Activated CD8-positive, alpha-beta T cell treated with anti-CD3 and anti-CD28 coated beads for 36 hours (primary cell): ENCODE measurements at regions not wholly inside any gene's neighbourhood (a gene's known extent, or its start where the extent isn't known, plus 50 kb on each side); places are given as distances from the start of the nearest gene placed in this dataset.

Source experiments
- ATAC-seq: fragments of 200-7000 bp; cut with Tn5 transposase; one replicate; pipeline ENCODE4 v1.10.0; 2021; ENCODE audit warnings: mild to moderate bottlenecking, moderate library complexity
- CTCF ChIA-PET: fragments of 350-600 bp; sonication (Branson Sonifier 250); formaldehyde crosslinking; loops from one replicate; lab custom pipeline; 2021; ENCODE audit warnings: antibody characterized with exemption; lab: Charles Lee
- POLR2A ChIA-PET: fragments of 350-600 bp; sonication (Branson Sonifier 250); formaldehyde crosslinking; loops from one replicate; lab custom pipeline; 2021; ENCODE audit warnings: antibody characterized with exemption; lab: Charles Lee
- DNase-seq: peaks from one replicate; pipeline ENCODE4 v3.0.0-alpha.2; 2020
- H3K27ac Mint-ChIP-seq: one replicate; pipeline ENCODE4 v1.8.0; 2021; ENCODE audit warnings: mild to moderate bottlenecking, mixed read lengths
- H3K27me3 Mint-ChIP-seq: one replicate; pipeline ENCODE4 v1.8.0; 2021; ENCODE audit warnings: mixed read lengths
- H3K36me3 Mint-ChIP-seq: one replicate; pipeline ENCODE4 v1.8.0; 2021; ENCODE audit warnings: low read depth, mixed read lengths
- H3K4me1 Mint-ChIP-seq: one replicate; pipeline ENCODE4 v1.8.0; 2021; ENCODE audit warnings: low read depth, mixed read lengths
- H3K4me3 Mint-ChIP-seq: one replicate; pipeline ENCODE4 v1.8.0; 2021; ENCODE audit warnings: mild to moderate bottlenecking, moderate library complexity, mixed read lengths
- H3K9me3 Mint-ChIP-seq: one replicate; pipeline ENCODE4 v1.8.0; 2021; ENCODE audit warnings: mixed read lengths
- intact Hi-C: fragments of 100-400 bp; cut with micrococcal nuclease; formaldehyde crosslinking; loops from one replicate; pipeline ENCODE4 v1.10.0; 2022
- TF ChIP-seq, protein P1 (sequence below): fragments of 200-600 bp; IDR thresholded peaks from one replicate; pipeline ENCODE4 v1.8.0; 2022; ENCODE audit warnings: antibody characterized with exemption, mild to moderate bottlenecking

- H3K4me1 Mint-ChIP-seq = no peaks in the 10 kb centered on the region
- CTCF ChIA-PET = no interaction called here
- DNase-seq = no peak
- H3K27me3 Mint-ChIP-seq = no peaks in the 10 kb centered on the region
- no peaks in the 10 kb centered on the region for H3K36me3 Mint-ChIP-seq
- ATAC-seq = no peak
- peaks cover 5% of the 10 kb centered on the region for H3K9me3 Mint-ChIP-seq
- TF ChIP-seq, protein P1, sequence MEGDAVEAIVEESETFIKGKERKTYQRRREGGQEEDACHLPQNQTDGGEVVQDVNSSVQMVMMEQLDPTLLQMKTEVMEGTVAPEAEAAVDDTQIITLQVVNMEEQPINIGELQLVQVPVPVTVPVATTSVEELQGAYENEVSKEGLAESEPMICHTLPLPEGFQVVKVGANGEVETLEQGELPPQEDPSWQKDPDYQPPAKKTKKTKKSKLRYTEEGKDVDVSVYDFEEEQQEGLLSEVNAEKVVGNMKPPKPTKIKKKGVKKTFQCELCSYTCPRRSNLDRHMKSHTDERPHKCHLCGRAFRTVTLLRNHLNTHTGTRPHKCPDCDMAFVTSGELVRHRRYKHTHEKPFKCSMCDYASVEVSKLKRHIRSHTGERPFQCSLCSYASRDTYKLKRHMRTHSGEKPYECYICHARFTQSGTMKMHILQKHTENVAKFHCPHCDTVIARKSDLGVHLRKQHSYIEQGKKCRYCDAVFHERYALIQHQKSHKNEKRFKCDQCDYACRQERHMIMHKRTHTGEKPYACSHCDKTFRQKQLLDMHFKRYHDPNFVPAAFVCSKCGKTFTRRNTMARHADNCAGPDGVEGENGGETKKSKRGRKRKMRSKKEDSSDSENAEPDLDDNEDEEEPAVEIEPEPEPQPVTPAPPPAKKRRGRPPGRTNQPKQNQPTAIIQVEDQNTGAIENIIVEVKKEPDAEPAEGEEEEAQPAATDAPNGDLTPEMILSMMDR = no peak
- no peak overlapping the region for H3K27ac Mint-ChIP-seq
- intact Hi-C loops = no loop called here
- no peak overlapping the region for H3K4me3 Mint-ChIP-seq
- POLR2A ChIA-PET = no interaction called here
These were observed 465.7 kb downstream of the HAPSTR1 start for GRCh38 chr16:9556949-9557665.

GRCh38 chr16:9557713-9558112 lies 466.3 kb downstream of the HAPSTR1 start:
- no peaks in the 10 kb centered on the region for H3K27me3 Mint-ChIP-seq
- no peak overlapping the region for H3K27ac Mint-ChIP-seq
- intact Hi-C loops = no loop called here
- ATAC-seq = no peak
- CTCF ChIA-PET = no interaction called here
- POLR2A ChIA-PET = no interaction called here
- DNase-seq = no peak
- TF ChIP-seq, protein P1 = no peak
- no peak overlapping the region for H3K4me3 Mint-ChIP-seq
- no peaks in the 10 kb centered on the region for H3K4me1 Mint-ChIP-seq
- no peaks in the 10 kb centered on the region for H3K36me3 Mint-ChIP-seq
- H3K9me3 Mint-ChIP-seq = peaks cover 5% of the 10 kb centered on the region

DNA sequence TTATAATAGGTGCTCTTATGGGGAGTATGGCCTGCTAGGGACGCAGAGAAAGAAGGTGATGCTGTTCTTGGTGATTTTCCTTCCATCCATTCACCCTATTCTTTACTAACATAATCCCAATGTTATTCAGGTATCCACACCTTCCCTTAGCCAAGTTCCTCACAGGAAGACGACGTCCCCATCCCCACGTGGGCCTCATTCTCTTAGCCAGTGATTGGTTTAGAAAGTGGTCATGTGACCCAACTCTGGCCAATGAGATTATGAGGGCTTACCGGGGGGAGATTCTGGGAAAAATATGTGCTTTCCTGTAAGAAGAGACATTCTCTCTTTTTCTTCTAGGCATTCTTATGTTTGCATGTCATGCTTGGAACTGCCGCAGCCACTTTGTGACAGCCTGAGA lies 474.7 kb downstream of the HAPSTR1 start:
- Mint-ChIP-seq H3K27me3 (no peaks in the 10 kb centered on the region), H3K4me1 (no peaks in the 10 kb centered on the region), H3K36me3 (no peaks in the 10 kb centered on the region), H3K27ac (no peak overlapping the region), H3K4me3 (no peak overlapping the region), H3K9me3 (no peaks in the 10 kb centered on the region)
- no peak for DNase-seq
- intact Hi-C loops = no loop called here
- TF ChIP-seq, protein P1 = no peak
- CTCF ChIA-PET = no interaction called here
- ATAC-seq = no peak
- POLR2A ChIA-PET = no interaction called here

- H3K27me3 Mint-ChIP-seq = no peaks in the 10 kb centered on the region
- ChIA-PET POLR2A (no interaction called here), CTCF (no interaction called here)
- no peak overlapping the region for H3K27ac Mint-ChIP-seq
- H3K4me1 Mint-ChIP-seq = no peaks in the 10 kb centered on the region
- H3K4me3 Mint-ChIP-seq = no peak overlapping the region
- no peaks in the 10 kb centered on the region for H3K9me3 Mint-ChIP-seq
- TF ChIP-seq, protein P1 = no peak
- H3K36me3 Mint-ChIP-seq = no peaks in the 10 kb centered on the region
- ATAC-seq (no peak), DNase-seq (peak; percentile 2)
- intact Hi-C loops = no loop called here
These were observed 476.2 kb downstream of the HAPSTR1 start for GRCh38 chr16:9567666-9568065.

- Mint-ChIP-seq H3K27me3 (no peaks in the 10 kb centered on the region), H3K4me3 (no peak overlapping the region), H3K36me3 (no peaks in the 10 kb centered on the region), H3K4me1 (no peaks in the 10 kb centered on the region), H3K27ac (no peak overlapping the region), H3K9me3 (no peaks in the 10 kb centered on the region)
- intact Hi-C loops = no loop called here
- ATAC-seq = no peak
- CTCF ChIA-PET = no interaction called here
- TF ChIP-seq, protein P1 = no peak
- POLR2A ChIA-PET = no interaction called here
- DNase-seq = no peak
These were observed 476.8 kb downstream of the HAPSTR1 start for GRCh38 chr16:9568261-9568660.
